ENCODE measurements at regions not wholly inside any gene's neighbourhood (a gene's known extent, or its start where the extent isn't known, plus 50 kb on each side); places are given as distances from the start of the nearest gene placed in this dataset.
"Not testable (repeated sequence)": the region's sequence is repeated elsewhere in the genome, so short reads cannot be mapped to it uniquely, and the experiment has no call there.

GRCh38 chrX:13411496-13412207 is 91.8 kb upstream of the ATXN3L start:
- no peak overlapping the region for H3K9ac ChIP-seq
- no peaks in the 10 kb centered on the region for H3K36me3 ChIP-seq (replicated peaks in 1 of 2; ENCODE audit: control insufficient read depth in 1 of 2, insufficient read depth in 2 of 2, low read length in 1 of 2)
- WGBS (ENCODE audit: low lambda C conversion rate), result 56% methylated on average over 10 of the region's 10 CpGs
- no peak overlapping the region for H3K4me3 ChIP-seq (ENCODE audit: low read depth in 2 of 2, low read length in 1 of 2)
- H3K4me1 ChIP-seq (ENCODE audit: control insufficient read depth in 1 of 2, insufficient read depth in 2 of 2, low read depth in 1 of 2, low read length in 1 of 2), result peaks cover 0 to 10% of the 10 kb centered on the region in 2 experiments; a peak in 2 of 4 replicates
- DNase-seq, result no peak
- no peak overlapping the region for H3K27ac ChIP-seq (ENCODE audit: low read depth in 2 of 2, low read length in 1 of 2)
- H3K27me3 ChIP-seq (ENCODE audit: insufficient read depth), result no peaks in the 10 kb centered on the region
- no peaks in the 10 kb centered on the region for H3K79me2 ChIP-seq (ENCODE audit: insufficient read depth)
- H2AFZ ChIP-seq (ENCODE audit: low read depth), result peak overlapping the region; percentile 77
- no peak for TF ChIP-seq SMC3 (IDR thresholded peaks at IDR 0.05; ENCODE audit: low read depth, low read length)
- no peak for TF ChIP-seq MEF2A (IDR thresholded peaks at IDR 0.05; ENCODE audit: borderline replicate concordance, low read depth)
- TF ChIP-seq EP300 (IDR thresholded peaks at IDR 0.05; ENCODE audit: borderline replicate concordance in 1 of 2, low read depth in 1 of 2, low read length in 1 of 2), result peak in 1 of 2 experiments; percentile 31; a peak in 1 of 4 replicates
- peak; percentile 77 for TF ChIP-seq GATA2 (CRISPR knock-in tag; IDR thresholded peaks at IDR 0.05)
- H3K4me2 ChIP-seq, result no peak overlapping the region
- ChIA-PET POLR2A (no interaction called here), CTCF (interaction anchor here (1.1 kb wide), 1 partner anchor 465 kb away, joined by 3 read pairs; no protein-coding TSS in a partner anchor)
- H4K20me1 ChIP-seq (ENCODE audit: insufficient read depth), result no peaks in the 10 kb centered on the region
- no peaks in the 10 kb centered on the region for H3K9me3 ChIP-seq
- H3F3A ChIP-seq (replicated peaks; ENCODE audit: insufficient read depth), result no peaks in the 10 kb centered on the region
- no peaks in the 10 kb centered on the region for H3K9me2 ChIP-seq

- H4K20me1 ChIP-seq (ENCODE audit: insufficient read depth); H3K27ac ChIP-seq (ENCODE audit: low read depth in 2 of 2, low read length in 1 of 2): not testable (repeated sequence)
- 83% methylated on average over 1 of the region's 1 CpG for WGBS (ENCODE audit: low lambda C conversion rate)
Observed at GRCh38 chrX:13408599-13408998, 88.7 kb upstream of the ATXN3L start.

GRCh38 chrX:13404777-13405176 is 84.9 kb upstream of the ATXN3L start:
- H3K9me3 ChIP-seq; H4K20me1 ChIP-seq (ENCODE audit: insufficient read depth); H3K79me2 ChIP-seq (ENCODE audit: insufficient read depth); H3K9me2 ChIP-seq; CTCF ChIA-PET; H3K27me3 ChIP-seq (ENCODE audit: insufficient read depth); H3K9ac ChIP-seq; H3K4me3 ChIP-seq (ENCODE audit: low read depth in 2 of 2, low read length in 1 of 2); H3K27ac ChIP-seq (ENCODE audit: low read depth in 2 of 2, low read length in 1 of 2); H3F3A ChIP-seq (replicated peaks; ENCODE audit: insufficient read depth); H2AFZ ChIP-seq (ENCODE audit: low read depth); DNase-seq; H3K4me1 ChIP-seq (ENCODE audit: control insufficient read depth in 1 of 2, insufficient read depth in 2 of 2, low read depth in 1 of 2, low read length in 1 of 2); H3K4me2 ChIP-seq; H3K36me3 ChIP-seq (replicated peaks in 1 of 2; ENCODE audit: control insufficient read depth in 1 of 2, insufficient read depth in 2 of 2, low read length in 1 of 2): not testable (repeated sequence)
- peak; percentile 45; the same call in 1 of the 2 replicates for TF ChIP-seq NFIC (IDR thresholded peaks at IDR 0.05; ENCODE audit: borderline replicate concordance)
- POLR2A ChIA-PET, result interaction anchor here (0.6 kb wide), 1 partner anchor 23 kb away, joined by 3 read pairs; no protein-coding TSS in a partner anchor
- WGBS (ENCODE audit: low lambda C conversion rate), result 65% methylated on average over 3 of the region's 7 CpGs

More at GRCh38 chrX:13408599-13408998, 88.7 kb upstream of the ATXN3L start:
- POLR2A ChIA-PET; DNase-seq; H3K9me2 ChIP-seq; H3K4me3 ChIP-seq (ENCODE audit: low read depth in 2 of 2, low read length in 1 of 2); H2AFZ ChIP-seq (ENCODE audit: low read depth); H3K4me2 ChIP-seq; H3K9me3 ChIP-seq; H3K36me3 ChIP-seq (replicated peaks in 1 of 2; ENCODE audit: control insufficient read depth in 1 of 2, insufficient read depth in 2 of 2, low read length in 1 of 2); H3F3A ChIP-seq (replicated peaks; ENCODE audit: insufficient read depth); H3K27me3 ChIP-seq (ENCODE audit: insufficient read depth); H3K4me1 ChIP-seq (ENCODE audit: control insufficient read depth in 1 of 2, insufficient read depth in 2 of 2, low read depth in 1 of 2, low read length in 1 of 2); CTCF ChIA-PET; H3K9ac ChIP-seq; H3K79me2 ChIP-seq (ENCODE audit: insufficient read depth): not testable (repeated sequence)

GRCh38 chrX:13404364-13404763 is 84.5 kb upstream of the ATXN3L start:
- H2AFZ ChIP-seq (ENCODE audit: low read depth), result no peak overlapping the region
- DNase-seq, result no peak
- no peaks in the 10 kb centered on the region for H3K27me3 ChIP-seq (ENCODE audit: insufficient read depth)
- H3F3A ChIP-seq (replicated peaks; ENCODE audit: insufficient read depth), result peaks cover 5% of the 10 kb centered on the region
- H4K20me1 ChIP-seq (ENCODE audit: insufficient read depth), result no peaks in the 10 kb centered on the region
- H3K9me3 ChIP-seq, result no peaks in the 10 kb centered on the region
- no peak overlapping the region; the same call in 1 of the 2 replicates for H3K9ac ChIP-seq
- no peaks in the 10 kb centered on the region for H3K36me3 ChIP-seq (replicated peaks in 1 of 2; ENCODE audit: control insufficient read depth in 1 of 2, insufficient read depth in 2 of 2, low read length in 1 of 2)
- no peaks in the 10 kb centered on the region for H3K9me2 ChIP-seq
- H3K4me1 ChIP-seq (ENCODE audit: control insufficient read depth in 1 of 2, insufficient read depth in 2 of 2, low read depth in 1 of 2, low read length in 1 of 2), result no peaks in the 10 kb centered on the region; a peak in 1 of 4 replicates
- H3K4me3 ChIP-seq (ENCODE audit: low read depth in 2 of 2, low read length in 1 of 2), result no peak overlapping the region
- H3K27ac ChIP-seq (ENCODE audit: low read depth in 2 of 2, low read length in 1 of 2), result no peak overlapping the region
- no peaks in the 10 kb centered on the region for H3K79me2 ChIP-seq (ENCODE audit: insufficient read depth)
- ChIA-PET CTCF (no interaction called here), POLR2A (no interaction called here)
- WGBS (ENCODE audit: low lambda C conversion rate), result 60% methylated on average over 1 of the region's 6 CpGs
- no peak overlapping the region for H3K4me2 ChIP-seq
- TF ChIP-seq FOXM1 (IDR thresholded peaks at IDR 0.05; ENCODE audit: low read depth) (no peak), GABPA (IDR thresholded peaks at IDR 0.05; ENCODE audit: low read depth) (no peak), CHD2 (IDR thresholded peaks at IDR 0.05; ENCODE audit: low read length, partially characterized antibody) (no peak), JUND (IDR thresholded peaks at IDR 0.05) (no peak), USF1 (IDR thresholded peaks at IDR 0.05; ENCODE audit: borderline replicate concordance, low read depth) (no peak), TAF1 (IDR thresholded peaks at IDR 0.05; ENCODE audit: borderline replicate concordance, low read depth, low read length) (no peak), REST (IDR thresholded peaks at IDR 0.05; ENCODE audit: low read depth, low read length) (no peak), EP300 (IDR thresholded peaks at IDR 0.05; ENCODE audit: borderline replicate concordance in 1 of 2, low read depth in 1 of 2, low read length in 1 of 2) (no peak)
